Stomach (tissue), 8 donors: ENCODE measurements at regions not wholly inside any gene's neighbourhood (a gene's known extent, or its start where the extent isn't known, plus 50 kb on each side); places are given as distances from the start of the nearest gene placed in this dataset.
"Not testable (repeated sequence)": the region's sequence is repeated elsewhere in the genome, so short reads cannot be mapped to it uniquely, and the experiment has no call there.

Experiments
- DNase-seq, 2 donors: peaks; one replicate each; pipeline versions ENCODE4 v3.0.0 to v3.0.0-alpha.2; 2013 to 2019
- H3K27ac ChIP-seq, 5 donors: fragments of 200-600 bp in 4 of 5; sonication (generic) in 4 of 5; one replicate each; pipeline ENCODE4 v1.5.1; 2013 to 2019; ENCODE audit warnings: mild to moderate bottlenecking in 1 of 5, moderate library complexity in 1 of 5
- H3K27me3 ChIP-seq, 3 donors: fragments of 200-600 bp; sonication (generic); one replicate each; pipeline ENCODE4 v1.5.1; 2017 to 2019; ENCODE audit warnings: mixed run types in 1 of 3
- H3K36me3 ChIP-seq, 4 donors: fragments of 200-600 bp; sonication (generic); 1 replicate in 3 of 4; 2 replicates in 1 of 4; pipeline ENCODE4 v1.5.1; 2016 to 2019
- H3K4me1 ChIP-seq, 4 donors: fragments of 200-600 bp; sonication (generic); one replicate each; pipeline ENCODE4 v1.5.1; 2016 to 2019
- H3K4me3 ChIP-seq, 4 donors: fragments of 200-600 bp; sonication (generic) in 3 of 4; one replicate each; pipeline ENCODE4 v1.5.1; 2016 to 2019; ENCODE audit warnings: mild to moderate bottlenecking in 1 of 4
- H3K9me3 ChIP-seq, 4 donors: fragments of 200-600 bp; sonication (generic); one replicate each; pipeline ENCODE4 v1.5.1; 2016 to 2019
- EP300 ChIP-seq: sonication (generic); formaldehyde crosslinking; IDR thresholded peaks from one replicate; pipeline ENCODE4 v1.6.1; 2017; ENCODE audit warnings: antibody characterized with exemption
- POLR2A ChIP-seq, 4 donors: fragments of 450-650 bp; IDR thresholded peaks; one replicate each; pipeline ENCODE4 v1.6.1; 2016; ENCODE audit warnings: antibody characterized with exemption in 4 of 4, control low read depth in 2 of 4, mild to moderate bottlenecking in 1 of 4, moderate library complexity in 1 of 4
- POLR2AphosphoS5 ChIP-seq, 3 donors: sonication (generic); formaldehyde crosslinking; IDR thresholded peaks; one replicate each; pipeline ENCODE4 v1.6.1; 2016; ENCODE audit warnings: antibody characterized with exemption in 3 of 3
- WGBS, 5 donors: extraction: QIAGEN DNeasy Blood & Tissue Kit in 3 of 5; methylation state at CpG; one replicate each; pipeline versions ENCODE4 v1.1.5 to v1.1.7; 2013 to 2018; 5-methylcytosine and 5-hydroxymethylcytosine counted together
- intact Hi-C: fragments of 100-400 bp; cut with DNase I; formaldehyde crosslinking; loops from one replicate; pipeline ENCODE4 v1.15.1; 2023; ENCODE audit warnings: low total_unique reads
- TF ChIP-seq, protein P1 (sequence below), 7 experiments: fragments of 450-650 bp in 4 of 7; fragments of 200-600 bp in 3 of 7; sonication (generic) in 3 of 7; IDR thresholded peaks; one replicate each; pipeline ENCODE4 v1.5.1; 2016 to 2019; ENCODE audit warnings: antibody characterized with exemption in 7 of 7, control low read depth in 2 of 7, mild to moderate bottlenecking in 1 of 7
- donor health status: healthy with polysubstance abuse.
- donor health status: Bipolar disorder and iron deficiency.
- donor health status: healthy.

DNA sequence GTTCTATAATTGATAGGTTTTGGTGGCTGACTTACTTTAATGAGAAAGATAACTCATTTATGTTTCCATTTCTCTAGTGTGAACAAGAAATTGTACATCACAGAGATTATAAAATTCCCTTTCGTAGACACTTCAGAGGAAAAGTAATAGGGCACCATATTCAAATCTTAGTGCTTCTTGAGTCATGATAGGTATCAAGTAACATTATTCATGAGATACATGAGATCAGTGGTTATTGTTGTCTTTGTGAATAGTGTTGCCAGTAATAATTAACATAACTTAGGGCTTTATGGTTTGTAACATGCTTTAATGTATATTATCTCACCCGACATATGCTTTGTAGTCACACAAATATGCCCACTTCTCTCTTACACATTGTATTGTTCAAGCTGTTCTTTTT lies 73.7 kb upstream of the IL15 start:
- no peaks in the 10 kb centered on the region for H3K27me3 ChIP-seq
- H3K4me1 ChIP-seq = no peaks in the 10 kb centered on the region
- H3K27ac ChIP-seq = no peak overlapping the region
- no peaks in the 10 kb centered on the region for H3K36me3 ChIP-seq
- DNase-seq = no peak
- H3K4me3 ChIP-seq = no peak overlapping the region
- H3K9me3 ChIP-seq = no peaks in the 10 kb centered on the region
- intact Hi-C loops = no loop called here
- TF ChIP-seq POLR2A (IDR thresholded peaks at IDR 0.05) (no peak), EP300 (no peak), POLR2AphosphoS5 (IDR thresholded peaks at IDR 0.05) (no peak)
- TF ChIP-seq, protein P1, sequence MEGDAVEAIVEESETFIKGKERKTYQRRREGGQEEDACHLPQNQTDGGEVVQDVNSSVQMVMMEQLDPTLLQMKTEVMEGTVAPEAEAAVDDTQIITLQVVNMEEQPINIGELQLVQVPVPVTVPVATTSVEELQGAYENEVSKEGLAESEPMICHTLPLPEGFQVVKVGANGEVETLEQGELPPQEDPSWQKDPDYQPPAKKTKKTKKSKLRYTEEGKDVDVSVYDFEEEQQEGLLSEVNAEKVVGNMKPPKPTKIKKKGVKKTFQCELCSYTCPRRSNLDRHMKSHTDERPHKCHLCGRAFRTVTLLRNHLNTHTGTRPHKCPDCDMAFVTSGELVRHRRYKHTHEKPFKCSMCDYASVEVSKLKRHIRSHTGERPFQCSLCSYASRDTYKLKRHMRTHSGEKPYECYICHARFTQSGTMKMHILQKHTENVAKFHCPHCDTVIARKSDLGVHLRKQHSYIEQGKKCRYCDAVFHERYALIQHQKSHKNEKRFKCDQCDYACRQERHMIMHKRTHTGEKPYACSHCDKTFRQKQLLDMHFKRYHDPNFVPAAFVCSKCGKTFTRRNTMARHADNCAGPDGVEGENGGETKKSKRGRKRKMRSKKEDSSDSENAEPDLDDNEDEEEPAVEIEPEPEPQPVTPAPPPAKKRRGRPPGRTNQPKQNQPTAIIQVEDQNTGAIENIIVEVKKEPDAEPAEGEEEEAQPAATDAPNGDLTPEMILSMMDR (IDR thresholded peaks at IDR 0.05) = no peak
- 90 to 94% (median 92%) methylated on average over 2 of the region's 2 CpGs for WGBS, 5 donors

DNA sequence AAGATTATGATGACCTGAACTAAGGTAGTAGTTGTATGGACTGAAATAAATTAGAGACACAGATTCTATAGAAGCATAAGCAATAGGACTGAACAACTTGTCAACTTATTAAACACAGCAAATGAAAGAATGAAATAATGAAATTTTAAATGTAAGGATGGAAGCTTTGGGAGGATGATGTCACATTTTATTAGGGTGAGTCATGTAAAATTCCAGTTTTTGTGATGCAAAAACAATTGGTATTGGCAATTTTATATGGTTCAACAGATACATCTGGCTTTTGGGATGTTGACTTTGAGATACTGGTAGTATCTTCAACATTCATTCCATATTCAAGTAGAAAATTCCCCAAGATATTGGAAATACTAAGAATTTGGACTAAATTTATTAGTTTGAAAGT lies 72.7 kb upstream of the IL15 start:
- no peak overlapping the region for H3K27ac ChIP-seq
- no peak for TF ChIP-seq POLR2AphosphoS5 (IDR thresholded peaks at IDR 0.05)
- TF ChIP-seq EP300 = no peak
- TF ChIP-seq, protein P1 (IDR thresholded peaks at IDR 0.05) = no peak
- TF ChIP-seq POLR2A (IDR thresholded peaks at IDR 0.05) = no peak
- no peaks in the 10 kb centered on the region for H3K27me3 ChIP-seq
- no peak for DNase-seq
- no peaks in the 10 kb centered on the region for H3K9me3 ChIP-seq
- no peak overlapping the region for H3K4me3 ChIP-seq
- no peaks in the 10 kb centered on the region for H3K4me1 ChIP-seq
- H3K36me3 ChIP-seq = no peaks in the 10 kb centered on the region
- intact Hi-C loops = no loop called here

DNA sequence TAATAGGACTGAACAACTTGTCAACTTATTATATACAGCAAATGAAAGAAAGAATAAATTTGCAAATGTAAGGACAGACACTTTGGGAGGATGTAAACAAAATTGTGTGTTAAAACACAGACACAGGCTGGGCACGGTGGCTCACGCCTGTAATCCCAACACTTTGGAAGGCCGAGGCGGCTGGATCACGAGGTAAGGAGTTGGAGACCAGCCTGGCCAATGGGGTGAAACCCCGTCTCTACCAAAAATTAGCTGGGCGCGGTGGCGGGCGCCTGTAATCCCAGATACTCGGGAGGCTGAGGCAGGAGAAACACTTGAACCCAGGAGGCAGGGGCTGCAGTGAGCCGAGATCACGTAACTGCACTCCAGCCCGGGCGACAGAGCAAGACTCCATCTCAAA lies 71.4 kb upstream of the IL15 start:
- H3K27ac ChIP-seq, H3K36me3 ChIP-seq, DNase-seq, H3K4me3 ChIP-seq, intact Hi-C loops, H3K9me3 ChIP-seq, H3K27me3 ChIP-seq, H3K4me1 ChIP-seq: not testable (repeated sequence)
- WGBS, 5 donors = 89 to 92% (median 91%) methylated on average over 15 of the region's 15 CpGs

DNA sequence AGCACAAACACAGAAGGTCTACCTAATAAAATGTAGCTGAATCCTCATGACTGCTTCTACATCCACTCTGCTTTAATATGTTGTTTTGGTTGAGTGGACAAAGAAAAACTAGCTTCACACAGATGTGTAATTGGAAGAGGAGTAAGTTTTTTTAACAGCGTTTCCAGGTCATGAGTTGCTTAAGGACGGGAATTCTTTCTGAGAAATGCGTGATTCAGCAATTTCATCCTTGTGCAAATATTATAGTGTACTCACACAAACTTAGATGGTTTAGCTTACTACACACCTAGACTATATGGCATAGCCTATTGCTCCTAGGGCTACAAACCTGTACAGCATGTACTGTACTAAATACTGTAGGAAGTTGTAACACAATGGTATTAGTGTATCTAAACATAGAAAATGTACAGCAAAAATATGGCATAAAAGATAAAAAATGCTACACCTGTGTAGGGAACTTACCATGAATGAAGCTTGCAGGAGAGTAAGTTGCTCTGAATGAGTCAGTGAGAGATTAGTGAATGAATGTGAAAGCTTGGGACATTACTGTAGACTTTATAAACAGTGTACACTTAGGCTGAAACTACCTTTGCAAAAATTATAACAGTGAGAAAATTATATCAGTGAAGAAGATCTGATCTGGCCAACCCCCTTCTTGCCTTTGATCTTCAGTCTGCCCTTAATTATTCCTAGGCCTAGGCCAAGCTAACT lies 70.8 kb upstream of the IL15 start:
- no peaks in the 10 kb centered on the region for H3K27me3 ChIP-seq
- DNase-seq = no peak
- WGBS, 5 donors = 80 to 91% (median 88%) methylated on average over 3 of the region's 3 CpGs
- no peak overlapping the region for H3K4me3 ChIP-seq
- TF ChIP-seq EP300 (no peak), POLR2AphosphoS5 (IDR thresholded peaks at IDR 0.05) (no peak), POLR2A (IDR thresholded peaks at IDR 0.05) (no peak)
- TF ChIP-seq, protein P1 (IDR thresholded peaks at IDR 0.05) = no peak
- no peaks in the 10 kb centered on the region for H3K4me1 ChIP-seq
- no peaks in the 10 kb centered on the region for H3K9me3 ChIP-seq
- intact Hi-C loops = no loop called here
- H3K27ac ChIP-seq = no peak overlapping the region
- no peaks in the 10 kb centered on the region for H3K36me3 ChIP-seq

DNA sequence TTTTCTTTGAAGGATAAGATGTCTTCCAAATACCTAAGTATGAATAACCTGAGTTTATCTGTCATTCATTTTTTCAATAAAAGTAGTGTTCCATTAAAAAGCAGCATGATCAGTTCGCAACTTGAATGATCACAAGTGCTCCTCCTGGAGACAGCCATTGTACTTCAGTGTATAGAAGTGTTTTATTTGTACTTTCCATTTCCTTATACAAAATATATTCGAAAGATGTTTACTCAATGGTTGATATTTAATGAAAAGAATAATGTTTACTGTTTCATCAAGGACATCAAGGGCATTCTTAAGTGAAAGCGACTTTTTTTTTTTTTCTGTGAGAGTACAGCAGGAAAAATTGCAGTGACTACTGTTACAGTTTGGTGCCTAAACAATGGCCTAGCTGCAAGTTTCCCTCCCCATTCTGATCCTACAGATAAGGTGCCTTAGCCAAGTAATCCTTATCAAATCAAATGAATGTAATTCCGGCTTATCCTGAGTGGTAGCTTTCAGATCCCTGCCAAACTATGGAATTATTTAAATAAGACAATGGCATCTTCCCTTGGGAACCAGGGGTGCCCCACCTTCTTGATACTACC lies 69.0 kb upstream of the IL15 start:
- DNase-seq = no peak
- Histone ChIP-seq H3K9me3 (no peaks in the 10 kb centered on the region), H3K36me3 (no peaks in the 10 kb centered on the region), H3K4me3 (no peak overlapping the region), H3K27me3 (no peaks in the 10 kb centered on the region), H3K27ac (no peak overlapping the region), H3K4me1 (no peaks in the 10 kb centered on the region)
- TF ChIP-seq POLR2AphosphoS5 (IDR thresholded peaks at IDR 0.05) = no peak
- TF ChIP-seq, protein P1 (IDR thresholded peaks at IDR 0.05) = no peak
- 43 to 59% (median 55%) methylated on average over 4 of the region's 4 CpGs for WGBS, 5 donors
- intact Hi-C loops = no loop called here
